ENCODE measurements at regions not wholly inside any gene's neighbourhood (a gene's known extent, or its start where the extent isn't known, plus 50 kb on each side); places are given as distances from the start of the nearest gene placed in this dataset.
"Not testable (repeated sequence)": the region's sequence is repeated elsewhere in the genome, so short reads cannot be mapped to it uniquely, and the experiment has no call there.

DNA sequence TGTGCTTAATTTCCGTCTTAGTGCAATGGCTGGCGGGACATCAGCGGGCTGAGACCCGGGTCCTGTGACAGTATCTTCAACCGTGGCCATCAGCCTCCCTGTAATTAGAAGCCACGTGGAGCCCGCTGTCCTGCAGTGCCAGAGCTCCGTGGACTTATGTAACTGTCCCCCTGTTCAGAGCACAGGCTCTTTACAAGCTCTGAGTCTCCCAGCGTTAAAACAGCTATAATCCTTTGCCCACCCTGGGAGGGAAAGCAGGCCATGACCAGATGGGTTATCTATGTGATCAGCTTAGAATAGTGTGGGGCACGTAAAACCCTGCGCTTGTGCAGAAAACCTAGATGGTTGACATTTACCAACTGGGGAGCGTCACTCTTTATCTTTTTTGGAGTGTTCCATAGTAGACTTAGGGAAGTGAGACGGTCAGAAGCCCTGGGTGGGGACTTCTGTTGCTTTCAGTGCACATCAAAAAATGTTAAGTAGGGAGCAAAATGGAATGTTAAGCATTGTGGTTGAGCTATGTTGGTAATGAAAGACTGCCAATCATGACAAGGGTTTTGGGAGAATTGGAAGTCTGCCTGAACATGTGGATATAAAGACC is 103.5 kb upstream of the CADM1 start:
- Histone ChIP-seq H3K4me3 (ENCODE audit: low read depth in 1 of 5, low read length in 5 of 5) (no peak overlapping the region), H3K9me3 (ENCODE audit: control insufficient read depth in 5 of 5, low read length in 5 of 5) (no peaks in the 10 kb centered on the region), H3K36me3 (ENCODE audit: control insufficient read depth in 5 of 5, insufficient read depth in 5 of 5, low read length in 5 of 5) (no peaks in the 10 kb centered on the region), H3K27ac (ENCODE audit: low read depth, low read length) (no peak overlapping the region), H3K4me1 (ENCODE audit: control insufficient read depth in 5 of 5, insufficient read depth in 5 of 5, low read length in 5 of 5) (peaks cover 5 to 22% (median 14%) of the 10 kb centered on the region in 5 donors), H3K27me3 (ENCODE audit: control insufficient read depth in 5 of 5, insufficient read depth in 4 of 5, low read length in 5 of 5) (peaks cover 0 to 2% (median 0%) of the 10 kb centered on the region in 5 donors), H3K9ac (ENCODE audit: low read length in 5 of 5) (no peak overlapping the region)

DNA sequence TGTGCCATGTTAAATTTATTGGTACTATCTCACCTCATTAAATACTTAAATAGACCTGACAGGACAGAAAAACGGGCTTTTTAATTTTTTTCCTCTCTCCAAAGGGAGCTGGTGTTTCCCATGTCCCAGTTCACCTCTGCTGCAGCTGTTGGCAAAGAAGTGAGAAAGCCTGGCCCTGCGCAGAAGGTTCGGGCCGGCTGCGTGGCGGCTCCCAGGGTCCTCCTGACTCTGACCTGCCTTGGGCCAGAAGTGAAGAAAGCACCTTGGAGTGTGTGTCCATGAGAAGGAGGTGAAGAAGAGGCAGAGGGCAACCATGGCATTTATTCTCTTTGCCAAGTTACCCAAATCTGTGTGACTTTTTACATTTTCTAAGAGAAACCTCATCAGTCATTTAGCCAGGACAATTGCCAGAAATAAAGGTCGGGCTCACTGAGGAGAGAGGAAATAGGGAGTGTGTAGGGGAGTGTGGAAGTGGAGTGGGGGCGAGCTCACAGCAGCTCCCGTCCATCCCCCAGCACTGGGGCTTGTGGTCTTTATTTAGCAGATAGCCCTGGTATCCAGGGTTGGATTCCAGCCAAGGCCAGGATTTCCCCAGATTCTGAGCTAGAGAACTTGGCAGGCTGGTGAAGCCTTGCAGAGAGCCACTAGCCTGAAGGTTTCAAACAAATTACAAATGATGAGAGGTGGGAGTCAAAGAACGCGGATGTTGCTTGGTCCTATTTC is 102.4 kb upstream of the CADM1 start:
- no peaks in the 10 kb centered on the region for H3K9me3 ChIP-seq (ENCODE audit: control insufficient read depth in 5 of 5, low read length in 5 of 5)
- H3K4me1 ChIP-seq (ENCODE audit: control insufficient read depth in 5 of 5, insufficient read depth in 5 of 5, low read length in 5 of 5), result peaks cover 5 to 22% (median 14%) of the 10 kb centered on the region in 5 donors
- no peak overlapping the region for H3K9ac ChIP-seq (ENCODE audit: low read length in 5 of 5)
- no peaks in the 10 kb centered on the region for H3K36me3 ChIP-seq (ENCODE audit: control insufficient read depth in 5 of 5, insufficient read depth in 5 of 5, low read length in 5 of 5)
- no peak overlapping the region for H3K4me3 ChIP-seq (ENCODE audit: low read depth in 1 of 5, low read length in 5 of 5)
- no peak overlapping the region for H3K27ac ChIP-seq (ENCODE audit: low read depth, low read length)
- peaks cover 0 to 2% (median 0%) of the 10 kb centered on the region in 5 donors for H3K27me3 ChIP-seq (ENCODE audit: control insufficient read depth in 5 of 5, insufficient read depth in 4 of 5, low read length in 5 of 5)

DNA sequence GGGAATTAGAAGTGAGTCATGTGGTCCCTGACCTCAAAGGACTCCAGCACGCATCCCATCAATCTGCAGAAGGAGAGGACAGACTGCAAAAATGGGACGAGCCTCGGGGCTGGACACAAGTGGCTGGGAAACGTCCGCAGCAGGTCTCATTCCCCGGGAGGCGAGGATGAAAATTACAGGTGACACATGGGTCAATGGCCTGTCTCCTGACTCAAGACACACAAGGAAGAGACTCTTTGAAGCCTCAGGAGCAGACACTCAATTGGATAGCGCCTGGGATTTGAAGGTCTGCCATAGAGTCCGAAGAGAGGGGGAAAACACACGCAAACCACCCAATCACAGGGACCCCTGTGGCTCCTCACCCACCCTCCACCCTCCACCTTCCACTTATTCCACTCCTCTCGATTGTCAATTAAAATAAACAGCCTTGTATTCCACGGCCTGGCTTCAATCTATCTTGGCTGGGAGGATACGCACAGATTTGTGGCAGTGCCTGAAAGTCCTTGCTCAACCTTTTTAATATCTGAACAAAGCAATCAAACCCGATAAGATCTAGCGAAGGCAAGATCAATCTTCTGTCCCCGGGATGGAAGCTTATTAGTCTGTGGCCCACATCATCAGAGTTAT is 101.8 kb upstream of the CADM1 start:
- H3K4me3 ChIP-seq (ENCODE audit: low read depth in 1 of 5, low read length in 5 of 5), result no peak overlapping the region
- no peaks in the 10 kb centered on the region for H3K36me3 ChIP-seq (ENCODE audit: control insufficient read depth in 5 of 5, insufficient read depth in 5 of 5, low read length in 5 of 5)
- no peak overlapping the region for H3K9ac ChIP-seq (ENCODE audit: low read length in 5 of 5)
- no peak overlapping the region for H3K27ac ChIP-seq (ENCODE audit: low read depth, low read length)
- peaks cover 0 to 2% (median 0%) of the 10 kb centered on the region in 5 donors for H3K27me3 ChIP-seq (ENCODE audit: control insufficient read depth in 5 of 5, insufficient read depth in 4 of 5, low read length in 5 of 5)
- H3K9me3 ChIP-seq (ENCODE audit: control insufficient read depth in 5 of 5, low read length in 5 of 5), result no peaks in the 10 kb centered on the region
- H3K4me1 ChIP-seq (ENCODE audit: control insufficient read depth in 5 of 5, insufficient read depth in 5 of 5, low read length in 5 of 5), result peaks cover 5 to 22% (median 14%) of the 10 kb centered on the region in 5 donors

DNA sequence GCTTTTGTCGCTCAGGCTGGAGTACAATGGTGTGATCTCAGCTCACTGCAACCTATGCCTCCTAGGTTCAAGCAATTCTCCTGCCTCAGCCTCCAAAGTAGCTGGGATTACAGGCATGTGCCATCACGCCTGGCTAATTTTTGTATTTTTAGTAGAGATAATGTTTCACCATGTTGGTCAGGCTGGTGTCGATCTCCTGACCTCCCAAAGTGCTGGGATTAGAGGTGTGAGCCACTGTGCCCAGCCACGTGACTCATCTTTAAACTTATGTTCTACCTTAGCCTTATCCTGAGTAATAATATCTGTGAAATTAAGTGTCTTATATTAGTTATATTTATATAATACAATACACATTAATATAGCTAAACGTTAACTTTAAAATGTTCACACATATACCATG is 101.2 kb upstream of the CADM1 start:
- not testable (repeated sequence) for H3K4me3 ChIP-seq (ENCODE audit: low read depth in 1 of 5, low read length in 5 of 5); H3K9me3 ChIP-seq (ENCODE audit: control insufficient read depth in 5 of 5, low read length in 5 of 5); H3K9ac ChIP-seq (ENCODE audit: low read length in 5 of 5); H3K27ac ChIP-seq (ENCODE audit: low read depth, low read length); H3K27me3 ChIP-seq (ENCODE audit: control insufficient read depth in 5 of 5, insufficient read depth in 4 of 5, low read length in 5 of 5); H3K36me3 ChIP-seq (ENCODE audit: control insufficient read depth in 5 of 5, insufficient read depth in 5 of 5, low read length in 5 of 5)
- peaks cover 5 to 22% (median 14%) of the 10 kb centered on the region in 5 donors for H3K4me1 ChIP-seq (ENCODE audit: control insufficient read depth in 5 of 5, insufficient read depth in 5 of 5, low read length in 5 of 5)

DNA sequence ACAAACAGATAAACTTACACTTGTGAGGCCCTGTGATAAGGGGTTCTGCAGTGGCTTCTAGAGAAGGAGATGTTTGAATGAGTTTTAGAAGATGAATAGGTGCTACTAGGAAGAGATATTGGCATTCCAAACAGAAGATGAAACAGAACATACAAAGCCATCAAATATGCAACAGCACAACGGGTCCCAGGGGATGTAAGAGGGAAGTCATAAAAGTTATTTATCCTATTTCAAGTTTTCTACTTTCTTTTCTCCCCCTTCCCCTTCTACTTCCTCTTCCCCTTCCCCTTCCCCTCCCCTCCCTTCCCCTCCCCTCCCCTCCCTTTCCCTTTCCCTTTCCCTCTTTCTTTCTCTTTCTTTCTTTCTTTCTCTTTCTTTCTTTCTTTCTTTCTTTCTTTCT is 94.9 kb upstream of the CADM1 start:
- no peaks in the 10 kb centered on the region for H3K4me1 ChIP-seq (ENCODE audit: control insufficient read depth in 5 of 5, insufficient read depth in 5 of 5, low read length in 5 of 5)
- H3K9ac ChIP-seq (ENCODE audit: low read length in 5 of 5), result no peak overlapping the region
- no peak overlapping the region for H3K27ac ChIP-seq (ENCODE audit: low read depth, low read length)
- no peaks in the 10 kb centered on the region for H3K27me3 ChIP-seq (ENCODE audit: control insufficient read depth in 5 of 5, insufficient read depth in 4 of 5, low read length in 5 of 5)
- H3K4me3 ChIP-seq (ENCODE audit: low read depth in 1 of 5, low read length in 5 of 5), result no peak overlapping the region
- no peaks in the 10 kb centered on the region for H3K36me3 ChIP-seq (ENCODE audit: control insufficient read depth in 5 of 5, insufficient read depth in 5 of 5, low read length in 5 of 5)
- H3K9me3 ChIP-seq (ENCODE audit: control insufficient read depth in 5 of 5, low read length in 5 of 5), result no peaks in the 10 kb centered on the region

DNA sequence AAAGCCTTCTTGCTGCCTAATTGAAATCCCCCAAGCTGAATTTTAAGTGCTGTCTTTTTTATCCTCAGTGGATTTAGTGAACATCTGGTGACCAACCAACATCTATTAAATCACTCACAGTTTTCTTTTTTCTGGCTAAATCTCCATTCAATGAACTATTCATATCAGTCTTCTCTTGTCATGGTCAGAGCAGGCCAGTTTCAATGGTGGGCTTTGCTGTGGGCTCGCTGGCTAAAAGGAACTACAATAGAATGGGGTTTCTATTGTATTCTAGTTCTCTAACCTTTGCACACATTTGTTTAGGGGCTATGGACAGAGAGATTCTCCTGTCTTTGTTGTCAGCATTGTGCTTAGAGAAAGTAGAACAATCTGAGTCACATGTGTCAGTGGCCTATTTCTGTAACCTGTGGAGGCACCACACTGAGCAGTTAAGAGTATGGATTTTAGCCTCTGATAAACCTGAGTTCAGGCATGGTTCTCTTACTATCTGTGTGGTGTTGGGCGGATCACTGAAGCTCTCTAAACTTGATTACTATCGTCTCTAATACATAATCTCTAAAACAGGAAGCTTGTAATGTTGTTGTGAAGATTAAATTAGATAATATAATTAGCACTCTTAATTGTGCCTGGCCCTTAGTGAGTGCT is 94.2 kb upstream of the CADM1 start:
- Histone ChIP-seq H3K27ac (ENCODE audit: low read depth, low read length) (no peak overlapping the region), H3K36me3 (ENCODE audit: control insufficient read depth in 5 of 5, insufficient read depth in 5 of 5, low read length in 5 of 5) (no peaks in the 10 kb centered on the region), H3K4me1 (ENCODE audit: control insufficient read depth in 5 of 5, insufficient read depth in 5 of 5, low read length in 5 of 5) (no peaks in the 10 kb centered on the region), H3K4me3 (ENCODE audit: low read depth in 1 of 5, low read length in 5 of 5) (no peak overlapping the region), H3K27me3 (ENCODE audit: control insufficient read depth in 5 of 5, insufficient read depth in 4 of 5, low read length in 5 of 5) (no peaks in the 10 kb centered on the region), H3K9ac (ENCODE audit: low read length in 5 of 5) (no peak overlapping the region), H3K9me3 (ENCODE audit: control insufficient read depth in 5 of 5, low read length in 5 of 5) (no peaks in the 10 kb centered on the region)

DNA sequence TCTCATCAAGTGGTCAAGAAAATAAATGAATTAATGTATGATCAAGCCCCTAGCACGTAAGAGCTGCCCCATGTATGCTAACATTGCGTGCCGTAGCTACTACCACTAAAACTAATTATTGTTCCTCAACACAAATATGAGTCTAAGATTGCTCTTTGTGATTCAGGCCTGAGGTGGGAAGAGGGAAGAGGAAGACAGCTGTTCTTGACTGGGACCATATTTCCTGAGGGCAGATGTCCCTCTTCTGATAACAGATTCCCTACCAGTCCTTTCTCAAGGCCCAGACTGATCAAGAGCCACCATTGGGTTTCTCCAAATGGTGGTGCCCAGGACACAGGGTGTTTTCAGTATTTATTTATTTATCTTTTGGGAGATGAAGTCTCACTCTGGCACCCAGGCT is 87.2 kb upstream of the CADM1 start:
- H3K4me3 ChIP-seq (ENCODE audit: low read depth in 1 of 5, low read length in 5 of 5), result no peak overlapping the region
- no peak overlapping the region for H3K27ac ChIP-seq (ENCODE audit: low read depth, low read length)
- H3K36me3 ChIP-seq (ENCODE audit: control insufficient read depth in 5 of 5, insufficient read depth in 5 of 5, low read length in 5 of 5), result no peaks in the 10 kb centered on the region
- H3K9ac ChIP-seq (ENCODE audit: low read length in 5 of 5), result no peak overlapping the region
- H3K9me3 ChIP-seq (ENCODE audit: control insufficient read depth in 5 of 5, low read length in 5 of 5), result peaks cover 0 to 12% (median 4%) of the 10 kb centered on the region in 5 donors
- no peaks in the 10 kb centered on the region for H3K27me3 ChIP-seq (ENCODE audit: control insufficient read depth in 5 of 5, insufficient read depth in 4 of 5, low read length in 5 of 5)
- H3K4me1 ChIP-seq (ENCODE audit: control insufficient read depth in 5 of 5, insufficient read depth in 5 of 5, low read length in 5 of 5), result no peaks in the 10 kb centered on the region

DNA sequence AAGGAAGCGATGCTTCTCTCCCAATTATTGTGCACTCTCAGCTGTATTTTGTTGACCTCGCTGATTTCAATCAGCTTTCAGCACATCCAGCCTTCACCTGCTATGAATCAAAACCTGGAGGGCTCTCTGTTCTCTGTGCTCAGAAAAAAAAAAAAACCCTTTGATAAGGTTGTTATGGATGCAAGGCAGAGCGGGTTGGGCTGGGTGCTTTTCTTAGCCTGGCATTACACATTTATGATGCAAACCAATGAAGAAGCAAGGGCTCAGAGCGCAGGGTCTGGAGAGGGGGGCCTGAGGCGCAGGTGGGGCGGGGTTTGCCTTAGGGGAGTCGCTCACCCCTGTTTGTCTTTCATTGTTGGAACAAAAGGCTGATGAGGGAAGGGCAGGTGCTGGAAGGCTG is 86.0 kb upstream of the CADM1 start:
- Histone ChIP-seq H3K27ac (ENCODE audit: low read depth, low read length) (no peak overlapping the region), H3K4me3 (ENCODE audit: low read depth in 1 of 5, low read length in 5 of 5) (no peak overlapping the region), H3K9ac (ENCODE audit: low read length in 5 of 5) (no peak overlapping the region), H3K9me3 (ENCODE audit: control insufficient read depth in 5 of 5, low read length in 5 of 5) (peaks cover 0 to 12% (median 4%) of the 10 kb centered on the region in 5 donors), H3K36me3 (ENCODE audit: control insufficient read depth in 5 of 5, insufficient read depth in 5 of 5, low read length in 5 of 5) (no peaks in the 10 kb centered on the region), H3K27me3 (ENCODE audit: control insufficient read depth in 5 of 5, insufficient read depth in 4 of 5, low read length in 5 of 5) (no peaks in the 10 kb centered on the region), H3K4me1 (ENCODE audit: control insufficient read depth in 5 of 5, insufficient read depth in 5 of 5, low read length in 5 of 5) (no peaks in the 10 kb centered on the region)

DNA sequence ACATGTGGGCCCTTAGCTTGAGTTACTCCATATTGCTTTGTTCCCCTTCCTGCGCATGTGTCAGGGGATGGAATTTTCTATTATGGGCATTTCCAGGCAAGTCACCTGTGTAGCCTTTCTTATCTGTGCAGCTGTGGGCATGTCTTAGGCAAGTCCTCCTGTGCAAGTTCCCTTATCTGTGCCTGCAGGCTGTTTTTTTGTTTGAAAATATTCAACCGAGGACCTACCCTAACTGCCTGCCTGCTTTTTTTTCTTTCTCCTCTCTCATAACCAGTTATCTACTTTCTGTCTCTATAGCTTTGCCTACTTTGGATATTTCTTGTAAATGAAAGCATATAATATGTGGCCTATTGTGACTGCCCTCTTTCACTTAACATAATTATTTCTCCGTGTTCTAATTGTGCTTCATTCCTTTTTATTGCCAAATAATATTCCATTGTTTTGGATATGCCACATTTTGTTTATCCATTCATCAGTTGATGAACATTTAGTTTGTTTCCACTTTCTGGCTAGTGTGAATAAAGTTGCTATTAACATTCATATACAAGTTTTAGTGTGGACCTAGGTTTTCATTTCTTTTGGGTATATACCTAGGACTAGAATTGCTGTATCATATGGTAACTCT is 83.6 kb upstream of the CADM1 start:
- Histone ChIP-seq H3K4me3 (ENCODE audit: low read depth in 1 of 5, low read length in 5 of 5) (no peak overlapping the region), H3K27me3 (ENCODE audit: control insufficient read depth in 5 of 5, insufficient read depth in 4 of 5, low read length in 5 of 5) (no peaks in the 10 kb centered on the region), H3K36me3 (ENCODE audit: control insufficient read depth in 5 of 5, insufficient read depth in 5 of 5, low read length in 5 of 5) (no peaks in the 10 kb centered on the region), H3K27ac (ENCODE audit: low read depth, low read length) (no peak overlapping the region), H3K9me3 (ENCODE audit: control insufficient read depth in 5 of 5, low read length in 5 of 5) (peaks cover 0 to 12% (median 4%) of the 10 kb centered on the region in 5 donors), H3K4me1 (ENCODE audit: control insufficient read depth in 5 of 5, insufficient read depth in 5 of 5, low read length in 5 of 5) (no peaks in the 10 kb centered on the region), H3K9ac (ENCODE audit: low read length in 5 of 5) (no peak overlapping the region)
